AML-193 (cell line): ENCODE measurements at regions not wholly inside any gene's neighbourhood (a gene's known extent, or its start where the extent isn't known, plus 50 kb on each side); places are given as distances from the start of the nearest gene placed in this dataset.
"Not testable (repeated sequence)": the region's sequence is repeated elsewhere in the genome, so short reads cannot be mapped to it uniquely, and the experiment has no call there.

Source experiments
- DNase-seq, 2 experiments: peaks; one replicate each; lab custom pipeline; 2025; lab: John Stamatoyannopoulos, UW

DNA sequence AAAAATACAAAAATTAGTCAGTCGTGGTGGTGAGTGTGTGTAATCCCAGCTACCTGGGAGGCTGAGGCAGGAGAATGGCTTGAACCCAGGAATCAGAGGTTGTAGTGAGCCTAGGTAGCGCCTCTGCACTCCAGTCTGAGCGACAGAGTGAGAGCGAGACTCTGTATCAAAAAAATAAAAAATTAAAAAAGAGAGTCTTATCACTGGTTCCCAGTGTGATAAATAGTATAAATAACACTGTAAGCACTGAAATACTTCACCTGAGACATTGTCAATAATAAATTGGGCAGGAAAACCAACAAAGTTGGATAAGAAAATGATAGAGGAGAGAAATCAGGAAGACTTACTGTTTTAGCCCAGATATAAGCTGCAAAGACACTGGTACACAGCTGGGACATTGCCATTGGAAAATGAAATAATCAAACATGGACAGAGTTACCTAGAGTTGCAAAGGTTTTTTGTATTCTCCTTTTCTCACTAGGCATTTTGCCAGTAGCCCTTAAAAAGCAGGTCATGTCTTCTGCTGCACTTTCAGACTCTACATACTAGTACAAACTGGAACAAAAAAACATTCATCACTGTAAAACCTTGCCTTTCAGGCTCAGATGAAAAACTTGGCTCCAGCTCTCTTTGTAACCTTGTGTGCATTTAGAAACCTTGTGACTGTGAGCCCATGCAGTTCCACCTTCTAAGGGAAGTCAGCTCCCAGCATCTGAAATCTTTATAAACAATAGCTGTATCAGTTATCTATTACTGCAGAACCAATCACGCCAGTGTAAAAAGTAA lies 55.0 kb upstream of the PPP1R2C start:
- DNase-seq = no peak

DNA sequence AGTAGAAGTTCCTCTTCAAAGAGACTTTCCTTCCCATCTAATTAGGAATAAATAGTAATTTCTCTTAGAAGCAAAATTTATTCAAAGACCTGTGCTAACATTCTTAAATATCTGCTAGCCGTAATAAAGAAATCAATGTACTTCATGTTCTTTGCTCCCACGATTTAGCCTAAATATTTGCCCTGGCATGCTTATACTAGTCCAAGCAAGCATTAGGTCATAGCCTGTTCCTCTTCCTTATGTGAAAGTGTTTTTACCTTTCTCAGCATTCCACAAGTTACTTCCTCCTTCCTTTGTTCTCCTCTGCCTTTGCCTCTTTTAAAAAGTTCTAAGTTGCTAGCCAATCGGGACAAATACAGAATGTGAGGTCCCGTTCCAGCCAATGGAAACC lies 55.6 kb upstream of the PPP1R2C start:
- DNase-seq = not testable (repeated sequence)

DNA sequence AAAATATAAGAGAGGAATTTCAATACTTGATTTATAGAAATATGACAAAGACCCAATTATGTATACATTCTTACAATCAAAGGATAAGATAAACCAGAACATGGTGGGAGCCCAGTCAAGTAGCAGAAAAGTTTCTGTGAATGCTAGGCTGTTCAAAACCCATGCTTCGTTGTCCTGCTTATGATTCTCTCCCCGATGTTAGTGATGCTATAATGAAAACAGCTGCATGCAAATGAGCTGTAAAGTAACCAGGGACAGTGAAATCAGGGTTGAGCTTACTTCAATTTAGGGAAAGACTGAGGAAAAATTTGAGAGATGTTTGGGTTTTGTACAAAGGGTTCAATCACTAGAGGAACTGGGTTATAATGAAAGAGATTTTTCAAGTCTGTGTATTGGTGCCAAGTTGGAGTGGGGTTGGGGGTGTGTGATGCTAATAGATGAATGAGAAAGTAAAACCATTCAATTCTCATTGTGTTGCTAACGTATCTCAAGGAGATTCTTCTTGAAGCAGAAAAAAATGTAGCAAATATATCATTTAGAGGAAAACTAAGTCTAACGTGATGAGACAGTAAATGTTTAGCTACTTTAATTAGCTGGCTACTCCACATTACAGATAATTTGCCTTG lies 59.3 kb upstream of the PPP1R2C start:
- DNase-seq = no peak

DNA sequence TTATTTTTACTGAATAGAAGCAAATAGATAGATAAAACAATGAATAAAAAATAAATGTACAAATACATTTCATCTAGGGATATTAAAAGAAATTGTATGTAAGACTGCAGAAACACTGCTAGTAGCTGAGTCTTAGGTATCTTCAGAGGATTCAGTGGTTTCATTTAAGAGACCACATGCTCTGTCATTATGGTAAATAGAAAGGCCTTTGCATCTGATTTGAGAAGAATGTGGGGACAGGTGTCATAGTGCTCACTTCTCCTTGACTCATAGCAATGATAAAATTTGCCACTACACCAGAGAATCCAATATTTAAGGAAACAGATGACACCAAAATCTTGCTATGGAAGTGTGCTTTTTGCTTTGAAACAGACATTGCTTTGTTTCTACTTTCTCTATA lies 59.8 kb upstream of the PPP1R2C start:
- DNase-seq = no peak

DNA sequence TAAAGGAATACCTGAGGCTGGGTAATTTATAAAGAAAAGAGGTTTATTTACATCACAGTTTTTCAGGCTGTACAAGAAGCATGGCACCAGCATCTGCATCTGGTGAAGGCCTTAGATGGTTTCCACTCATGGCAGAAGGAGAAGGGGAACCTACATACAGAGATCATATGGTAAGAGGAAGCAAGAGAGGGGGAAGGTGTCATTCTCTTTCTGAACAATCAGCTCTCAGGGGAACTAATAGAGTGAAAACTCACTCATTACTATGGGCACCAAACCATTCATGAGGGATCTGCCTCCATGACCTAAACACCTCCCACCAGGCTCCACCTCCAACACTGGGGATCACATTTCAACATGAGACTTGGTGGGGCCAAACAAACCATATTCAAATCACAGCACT lies 61.7 kb upstream of the PPP1R2C start:
- DNase-seq = no peak

DNA sequence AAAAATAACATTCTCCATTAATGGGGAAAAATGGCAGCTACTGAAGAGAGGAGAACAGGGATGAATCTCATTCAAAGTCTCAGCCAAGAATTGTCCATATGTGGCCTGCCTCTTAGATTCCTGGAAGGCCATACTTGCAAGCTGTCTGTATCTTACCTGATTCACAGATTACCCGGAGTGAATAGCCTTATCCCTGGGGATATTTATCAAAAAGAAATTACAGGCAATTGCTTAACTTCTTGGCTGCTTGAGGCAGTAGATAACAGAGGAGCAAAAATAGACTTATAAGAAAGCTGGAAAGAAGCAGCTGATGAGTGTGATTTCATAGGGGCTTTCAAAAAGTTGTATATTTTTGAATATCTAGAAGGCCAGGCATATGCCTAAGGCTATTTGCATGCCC lies 68.8 kb upstream of the PPP1R2C start:
- no peak for DNase-seq

DNA sequence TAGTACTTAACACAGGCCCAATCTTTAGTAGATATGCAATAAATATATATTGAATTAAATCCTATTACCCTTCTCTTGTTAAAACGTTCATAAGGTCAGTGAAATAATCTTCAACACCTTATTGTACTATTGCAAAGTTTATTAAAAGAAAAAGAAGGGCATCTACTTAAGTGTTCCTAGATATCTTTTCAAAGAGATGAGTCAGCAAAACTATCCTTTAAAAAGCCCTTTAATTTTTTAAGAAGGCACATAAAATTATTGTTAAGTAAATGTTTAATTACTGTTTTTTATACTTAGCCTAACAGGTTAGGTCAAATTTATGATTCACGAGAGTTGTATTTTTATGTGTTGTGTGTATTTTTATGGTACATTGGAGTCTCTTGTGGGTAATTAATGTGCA lies 77.3 kb upstream of the PPP1R2C start:
- DNase-seq = no peak

DNA sequence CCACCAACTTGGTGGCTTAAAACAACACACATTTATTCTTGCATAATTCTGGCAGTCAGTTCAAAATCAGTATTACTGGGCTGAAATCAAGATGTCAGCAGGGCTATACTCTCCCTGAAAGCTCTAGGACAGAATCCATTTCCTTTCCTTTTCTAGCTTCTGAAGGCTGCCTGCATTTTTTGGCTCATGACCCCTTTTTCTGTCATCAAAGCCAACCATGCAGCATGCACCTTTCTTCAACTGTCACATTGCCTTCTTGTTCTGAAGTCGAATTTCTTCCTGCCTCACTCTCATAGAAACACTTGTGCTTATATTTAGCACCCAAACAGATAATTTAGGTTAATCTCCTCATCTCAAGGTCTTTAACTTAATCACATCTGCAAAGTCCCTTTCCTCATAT lies 79.8 kb upstream of the PPP1R2C start:
- no peak for DNase-seq

DNA sequence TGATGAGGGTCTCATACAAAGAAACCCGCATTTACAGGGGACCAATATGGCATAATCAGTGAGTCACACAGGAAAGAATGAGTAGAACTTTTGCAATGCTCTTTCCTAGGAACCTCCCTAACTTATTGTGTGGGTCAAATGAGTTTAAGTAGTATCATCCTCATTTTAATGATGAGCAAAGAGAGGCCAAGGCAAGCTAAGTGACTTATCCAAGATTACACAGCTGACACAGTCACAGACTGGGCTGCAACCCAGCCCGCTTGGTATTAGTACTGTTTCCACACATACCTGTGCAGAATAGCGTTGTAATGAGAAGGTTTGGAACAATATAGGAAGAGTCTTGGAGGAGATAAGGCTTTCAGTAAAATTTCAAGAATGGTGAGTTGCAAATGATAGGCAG lies 91.0 kb upstream of the PPP1R2C start:
- DNase-seq = no peak

DNA sequence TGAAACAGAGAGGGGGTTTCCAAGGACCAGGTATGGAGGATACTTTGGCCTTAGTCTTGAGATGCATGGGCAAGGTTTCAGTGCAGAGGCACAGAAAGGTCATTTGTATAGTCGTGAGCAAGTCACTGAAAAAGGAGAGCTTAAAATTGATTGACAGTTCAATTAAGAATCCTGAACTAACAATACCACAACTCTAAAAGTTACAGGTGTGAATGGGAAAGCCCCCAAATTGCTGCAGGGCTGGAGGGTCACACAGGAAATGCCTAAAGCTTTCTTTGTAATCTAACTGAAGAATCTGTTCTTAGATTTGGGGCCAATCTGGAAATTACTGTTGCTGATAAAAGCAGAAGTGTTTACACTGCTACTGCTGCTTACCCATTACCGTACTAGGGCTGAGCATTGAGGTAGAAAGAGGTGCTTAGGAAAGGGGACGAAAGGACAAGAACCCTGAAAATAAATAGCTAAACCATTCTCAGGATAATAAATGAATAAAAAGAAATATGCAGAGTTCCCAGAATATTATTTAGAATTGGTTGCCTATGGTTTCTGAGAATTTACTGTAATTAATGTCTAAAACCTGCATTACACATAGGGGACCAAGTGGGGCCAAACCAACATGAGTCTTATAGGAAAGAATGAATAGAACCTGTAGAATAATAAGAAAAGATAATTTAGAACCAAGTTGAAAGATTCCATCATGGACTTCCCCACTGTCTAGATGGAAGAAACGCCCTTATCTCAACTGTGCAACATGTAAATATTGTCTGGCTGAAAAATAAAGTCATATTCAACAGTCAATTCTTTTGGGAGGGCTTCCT lies 91.9 kb upstream of the PPP1R2C start:
- no peak for DNase-seq

DNA sequence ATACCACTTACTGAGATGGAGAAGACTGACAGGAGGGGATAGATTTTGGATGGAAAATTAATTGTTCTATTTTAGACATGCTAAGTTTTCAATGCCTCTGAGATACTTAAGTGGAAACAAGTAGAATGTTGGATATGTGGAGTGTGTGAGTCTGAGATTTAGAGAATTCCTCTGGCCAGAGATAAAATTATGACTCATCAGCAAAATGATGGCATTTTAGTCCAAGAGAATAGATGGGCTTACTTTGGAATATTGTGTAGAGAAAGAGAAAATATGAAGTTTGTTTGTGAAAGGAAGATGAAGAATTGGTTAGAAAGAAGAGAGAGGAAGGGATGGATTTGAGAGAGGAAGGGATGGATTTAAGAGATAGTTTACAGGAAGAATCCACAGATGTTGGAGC lies 108.6 kb upstream of the PPP1R2C start:
- no peak for DNase-seq

DNA sequence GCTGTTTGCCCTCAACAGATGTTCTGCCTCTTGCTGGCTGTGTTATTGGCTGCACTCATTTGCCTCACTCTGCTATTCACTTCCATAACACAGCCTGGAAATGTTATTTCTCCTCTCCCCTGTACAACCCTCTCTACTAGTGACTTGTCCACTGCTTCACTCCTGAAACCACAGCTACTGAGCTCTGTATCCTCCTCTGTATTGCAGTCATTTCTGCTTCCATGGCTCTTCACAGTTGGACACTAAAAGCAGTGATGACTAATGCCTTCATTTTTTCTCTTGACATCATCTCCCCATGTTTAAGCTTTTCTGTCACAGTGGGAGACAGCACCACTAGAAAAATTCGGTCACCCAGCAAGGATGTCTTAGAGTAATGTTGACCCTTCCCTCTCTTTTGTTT lies 123.0 kb upstream of the PPP1R2C start:
- DNase-seq = no peak

DNA sequence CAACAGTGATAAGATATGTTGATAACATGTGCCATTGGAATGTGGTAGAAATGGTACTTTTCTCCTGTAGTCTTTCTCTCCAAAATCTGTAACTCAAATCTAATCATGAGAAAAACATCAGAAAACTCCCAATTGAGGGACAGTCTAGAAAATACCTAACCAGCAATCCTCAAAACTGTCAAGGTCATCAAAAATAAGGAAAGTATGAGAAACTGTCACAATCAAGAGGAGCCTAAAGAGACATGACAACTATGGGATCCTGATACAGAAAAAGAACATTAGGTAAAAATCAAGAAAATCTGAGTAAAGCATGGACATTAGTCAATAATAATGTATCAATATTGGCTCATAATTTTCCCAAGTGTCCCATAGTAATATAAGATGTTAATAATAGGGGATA lies 124.5 kb upstream of the PPP1R2C start:
- no peak for DNase-seq

DNA sequence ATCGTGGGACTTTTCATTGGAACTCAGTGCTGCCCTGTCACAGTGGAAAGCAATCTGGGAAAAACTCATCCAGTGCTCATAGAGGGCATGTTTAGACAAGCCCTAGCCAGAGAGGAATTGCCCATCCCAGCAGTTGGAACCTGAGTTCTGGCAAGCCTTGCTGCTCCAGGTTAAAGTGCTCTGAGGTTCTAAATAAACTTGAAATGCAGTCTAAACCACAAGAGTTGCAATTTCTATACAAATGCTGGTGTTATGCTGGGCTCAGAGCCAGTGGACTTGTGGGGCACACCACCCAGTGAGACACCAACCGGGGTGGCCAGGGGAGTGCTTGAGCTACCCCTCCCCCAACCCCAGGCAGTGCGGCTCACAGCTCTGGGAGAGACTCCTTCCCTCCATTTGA lies 142.8 kb upstream of the PPP1R2C start:
- no peak for DNase-seq

DNA sequence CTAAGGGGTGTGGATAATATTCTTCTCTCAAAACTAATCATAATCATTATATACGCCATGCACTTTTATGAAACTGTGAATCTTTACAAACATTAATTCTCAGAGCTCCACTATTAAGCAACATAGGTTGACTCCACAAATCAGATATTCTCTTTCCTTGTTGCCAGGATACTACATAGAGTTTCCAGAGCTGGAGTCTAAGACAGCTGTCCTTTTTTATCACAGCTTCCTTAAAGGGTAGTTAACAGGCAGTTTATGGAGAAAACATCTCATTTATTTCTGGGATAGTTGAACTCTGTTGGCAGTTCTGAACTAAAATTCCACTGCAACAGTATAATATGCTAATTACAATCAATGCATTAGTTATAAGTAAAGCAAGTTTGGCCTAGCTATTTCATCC lies 152.1 kb upstream of the PPP1R2C start:
- no peak for DNase-seq

DNA sequence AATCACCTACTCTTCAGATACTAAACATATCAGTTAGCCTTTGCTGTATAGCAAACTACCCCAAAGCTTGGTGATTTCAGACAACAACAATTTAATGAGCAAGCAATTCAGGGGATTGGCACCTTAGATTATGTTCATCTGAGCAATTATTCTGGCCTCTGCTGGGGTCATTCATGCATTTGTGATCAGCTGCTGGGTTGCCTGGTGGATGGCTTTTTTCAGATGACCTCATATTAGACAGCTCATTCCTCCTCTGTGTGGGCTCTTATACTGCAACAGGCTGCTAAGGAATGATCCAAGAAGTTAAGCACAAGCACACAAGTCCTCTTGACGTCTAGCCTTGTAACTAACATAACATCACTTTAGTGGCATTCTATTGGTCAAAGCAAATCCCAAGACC lies 153.0 kb upstream of the PPP1R2C start:
- DNase-seq = no peak

DNA sequence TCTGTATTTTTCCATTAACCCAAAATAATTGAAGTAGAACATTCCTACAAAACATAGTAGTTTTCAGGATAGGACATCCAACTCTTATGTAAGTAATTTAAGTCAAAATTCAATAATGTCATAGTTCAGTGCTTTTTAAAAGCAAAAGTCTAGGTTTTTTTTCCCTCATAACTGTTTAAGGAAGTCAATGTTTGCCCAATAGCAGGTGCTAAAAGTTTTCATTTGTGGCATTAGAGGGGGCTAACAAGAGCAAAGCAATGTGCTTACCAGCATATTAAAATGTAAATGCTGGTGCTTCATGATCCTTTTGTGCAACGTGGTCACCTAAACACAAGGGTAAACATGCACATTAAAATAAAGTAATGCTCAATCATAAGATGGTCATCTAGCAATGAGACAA lies 155.2 kb upstream of the PPP1R2C start:
- no peak for DNase-seq

DNA sequence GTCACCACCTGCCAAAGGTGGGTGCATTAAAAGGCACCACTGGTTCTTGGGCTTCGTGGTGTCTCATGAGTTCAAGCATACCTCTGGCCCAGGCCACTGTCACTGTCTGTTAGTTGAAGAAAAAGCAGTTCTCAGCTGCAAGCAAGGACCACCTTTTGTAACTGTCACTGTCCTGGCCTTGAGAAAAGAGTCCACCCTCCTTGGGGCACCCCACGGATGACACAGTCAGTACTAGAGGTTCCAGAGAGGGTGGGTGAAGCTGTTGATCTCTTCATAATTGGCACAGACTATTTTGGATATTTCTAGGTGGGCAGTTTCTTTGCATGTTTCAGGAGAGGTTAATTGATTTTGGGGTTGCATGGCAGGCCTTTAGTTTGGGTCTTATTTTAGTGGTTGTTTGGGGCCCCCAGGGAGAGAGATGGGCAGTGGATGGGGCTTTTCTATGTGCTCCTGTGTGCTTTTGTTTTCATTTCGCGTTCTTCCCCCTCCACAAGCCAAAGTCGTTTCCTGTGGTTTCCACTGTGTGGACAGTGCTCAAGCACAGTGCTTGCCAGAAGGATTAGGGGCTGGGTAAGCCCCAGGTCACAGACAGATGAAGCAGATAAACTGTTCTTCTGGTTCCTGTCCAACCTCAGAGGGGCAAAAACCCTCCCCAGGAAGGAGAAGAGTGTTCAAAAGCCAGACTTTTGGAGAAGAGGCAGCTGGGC lies 156.2 kb upstream of the PPP1R2C start:
- peak in 1 of 2 experiments; percentile 8 for DNase-seq

DNA sequence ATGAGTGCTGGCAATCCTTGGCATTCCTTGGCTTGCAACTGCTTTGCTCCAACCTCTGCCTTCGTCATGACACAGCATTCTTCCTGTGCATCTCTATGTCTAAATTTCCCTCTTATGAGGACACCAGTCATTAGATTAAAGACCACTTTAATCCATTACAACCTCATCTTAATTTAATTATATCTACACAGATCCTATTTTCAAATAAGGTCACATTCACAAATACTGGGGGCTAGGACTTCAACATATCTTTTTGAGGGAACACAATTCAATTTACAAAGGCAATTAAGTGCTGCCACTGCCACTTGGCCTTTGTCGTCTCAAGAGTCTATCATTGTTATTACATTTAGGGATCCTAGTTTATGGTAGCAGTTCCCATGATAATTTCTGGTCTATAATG lies 163.7 kb upstream of the PPP1R2C start:
- DNase-seq = no peak

DNA sequence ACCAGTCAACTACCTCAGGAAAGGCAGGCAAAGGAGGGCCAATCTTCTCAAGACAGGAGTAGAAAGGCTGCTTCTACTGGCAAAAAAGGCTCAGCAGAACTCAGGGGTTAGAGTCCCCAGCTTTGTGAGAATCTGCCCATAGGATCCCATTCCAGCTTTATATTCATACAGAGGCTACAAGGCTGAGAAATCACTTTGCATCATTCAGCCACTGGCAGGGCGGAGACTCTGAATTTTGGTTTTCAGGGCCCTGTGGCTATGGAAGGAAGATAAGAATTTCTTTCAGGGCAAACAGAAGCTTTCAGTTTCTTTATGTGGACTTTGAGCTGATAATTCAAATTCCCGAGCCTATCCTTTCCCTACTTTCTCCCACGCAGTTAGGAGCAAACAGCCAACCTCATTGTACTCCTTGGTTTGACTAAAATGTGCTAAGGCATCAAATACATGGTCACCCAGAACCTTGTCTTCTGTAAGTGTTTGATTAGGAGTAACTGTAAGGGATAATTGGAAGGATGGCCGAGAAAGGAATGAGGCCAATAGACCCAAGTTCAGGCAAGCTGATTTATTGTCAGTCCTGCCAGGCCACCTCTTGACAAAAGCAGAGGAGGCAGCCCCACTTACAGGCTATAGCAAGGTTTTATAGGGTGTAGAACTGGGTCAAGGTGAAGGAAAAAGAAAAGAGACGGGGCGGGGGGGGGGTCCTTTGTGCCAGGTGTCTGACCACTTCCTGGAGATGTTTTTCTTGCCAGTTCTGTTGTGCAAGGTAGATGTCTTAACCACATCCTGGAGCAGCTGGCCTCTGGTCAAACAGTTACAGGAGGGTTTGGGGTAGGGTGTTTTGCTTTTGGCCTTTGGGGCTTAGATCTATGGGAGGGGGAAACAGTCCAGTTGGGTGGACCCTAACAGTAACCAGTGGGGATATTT lies 165.3 kb upstream of the PPP1R2C start:
- no peak for DNase-seq

DNA sequence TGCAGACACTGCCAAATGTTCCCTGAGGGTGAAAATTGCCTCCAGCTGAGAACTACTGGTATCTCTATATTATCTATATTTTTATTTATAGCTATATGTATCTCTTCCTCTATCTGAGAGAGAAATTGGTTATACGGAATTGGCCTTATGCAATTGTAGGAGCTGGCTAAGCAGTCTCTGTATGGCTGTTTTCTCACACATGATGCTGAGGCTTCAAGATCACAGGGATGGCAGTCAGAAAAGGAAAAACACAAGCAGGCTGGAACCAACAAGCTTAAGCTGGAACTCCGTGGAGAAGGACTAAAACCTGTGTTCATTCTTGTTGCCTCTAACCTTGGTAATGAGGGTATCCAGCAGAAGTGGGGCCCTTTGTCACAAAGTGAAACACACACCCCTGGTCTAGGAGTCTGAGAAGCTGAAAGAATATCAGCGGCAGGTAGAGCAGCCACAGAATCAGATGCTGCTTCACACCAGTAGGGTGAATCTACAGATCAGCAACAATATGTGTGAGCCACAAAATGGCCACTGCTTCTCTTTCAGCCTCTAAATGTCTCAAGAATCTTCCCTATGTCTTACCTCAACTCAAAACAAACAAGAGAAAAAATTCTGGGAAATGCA lies 166.5 kb upstream of the PPP1R2C start:
- DNase-seq = no peak
